Bone marrow (tissue), 2 donors: ENCODE measurements at regions not wholly inside any gene's neighbourhood (a gene's known extent, or its start where the extent isn't known, plus 50 kb on each side); places are given as distances from the start of the nearest gene placed in this dataset.

Experiments used
- DNase-seq, 2 donors: peaks; one replicate each; lab custom pipeline; 2025; lab: John Stamatoyannopoulos, UW

DNA sequence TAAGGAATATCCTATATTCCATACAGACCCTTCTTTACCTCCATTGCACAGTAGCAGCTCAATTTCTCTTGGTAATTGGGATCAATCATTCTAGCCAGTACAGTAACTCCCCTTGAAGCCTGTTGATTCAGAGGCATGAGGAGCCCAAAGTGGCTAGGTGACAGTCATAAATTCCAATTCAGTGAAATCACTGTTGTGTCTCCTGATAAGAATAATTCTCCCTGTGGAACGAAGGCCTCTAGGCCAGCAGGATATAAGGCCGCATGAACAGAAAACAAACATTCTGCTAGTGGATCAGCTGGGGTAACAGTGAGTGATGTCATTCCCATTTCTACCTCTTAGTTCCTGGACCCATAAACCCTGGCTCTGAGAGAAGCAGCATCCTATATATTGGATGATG lies 696.3 kb downstream of the NR2F2 start:
- DNase-seq = no peak

DNA sequence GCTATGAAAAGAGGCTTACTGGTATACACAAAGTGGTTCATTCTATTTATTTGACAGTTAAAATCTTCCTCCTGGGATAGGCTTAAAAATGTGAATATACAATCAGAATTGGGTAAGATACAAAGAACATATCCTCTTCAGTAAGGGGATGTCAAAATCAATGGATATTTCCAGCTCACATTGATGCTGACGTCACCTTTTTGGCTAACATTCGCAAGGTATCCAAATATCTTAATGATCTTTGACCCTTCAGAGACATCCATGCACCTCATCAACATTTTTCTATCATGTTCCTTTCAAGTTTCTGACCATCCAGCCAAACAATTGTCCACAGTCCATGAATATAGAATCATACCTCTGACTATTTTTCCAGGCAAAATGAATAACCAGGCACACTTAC lies 697.3 kb downstream of the NR2F2 start:
- DNase-seq = no peak

DNA sequence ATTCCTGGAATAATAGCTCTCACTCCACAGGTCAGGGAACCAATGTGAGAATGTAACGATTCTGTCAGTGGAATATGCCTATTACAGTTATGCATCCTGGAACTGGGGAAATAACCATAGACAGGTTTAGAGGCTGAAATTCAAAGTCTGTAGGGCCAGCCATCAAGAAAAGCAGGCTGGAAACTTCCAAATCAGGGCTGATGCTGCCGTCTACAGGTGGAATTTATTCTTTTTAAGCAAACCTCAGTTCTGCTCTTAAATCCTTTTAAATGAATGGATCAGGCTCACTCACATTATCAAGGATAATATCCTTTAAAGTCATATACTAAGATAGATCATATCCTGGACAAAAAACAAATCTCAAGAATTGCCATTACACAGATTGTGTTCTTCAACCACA lies 699.8 kb downstream of the NR2F2 start:
- DNase-seq = no peak

DNA sequence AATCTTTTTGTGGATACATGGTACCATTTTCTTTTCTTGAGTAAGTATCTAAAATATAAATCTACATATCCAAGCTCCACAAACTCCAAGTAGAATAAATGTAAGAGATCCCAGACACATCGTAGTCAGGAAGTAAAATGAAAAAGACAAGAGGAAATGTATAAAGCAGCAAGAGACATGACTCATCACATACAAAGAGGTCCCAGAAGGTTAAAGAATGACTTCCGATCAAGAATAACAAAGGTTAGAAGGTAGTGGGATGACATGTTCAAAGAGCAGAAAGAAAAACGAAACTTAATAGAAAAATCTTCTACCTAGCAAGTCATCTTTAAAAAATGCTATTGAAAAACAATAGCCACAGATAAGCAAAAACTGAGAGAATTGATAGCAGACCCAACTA lies 705.8 kb downstream of the NR2F2 start:
- DNase-seq = no peak

DNA sequence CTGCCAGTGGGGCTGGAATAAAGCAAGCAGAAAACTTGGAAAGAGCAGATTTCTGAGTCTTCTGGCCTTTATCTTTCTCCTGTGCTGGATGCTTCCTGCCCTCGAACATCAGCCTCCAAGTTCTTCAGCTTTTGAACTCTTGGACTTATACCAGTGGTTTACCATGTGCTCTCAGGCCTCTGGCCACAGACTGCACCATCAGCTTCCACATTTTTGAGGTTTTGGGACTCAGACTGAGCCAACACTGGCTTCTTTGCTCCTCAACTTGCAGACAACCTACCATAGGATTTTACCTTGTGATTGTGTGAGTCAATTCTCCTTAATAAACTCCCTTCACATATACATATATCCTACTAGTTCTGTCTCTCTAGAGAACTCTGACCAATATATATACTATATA lies 706.6 kb downstream of the NR2F2 start:
- DNase-seq = no peak

DNA sequence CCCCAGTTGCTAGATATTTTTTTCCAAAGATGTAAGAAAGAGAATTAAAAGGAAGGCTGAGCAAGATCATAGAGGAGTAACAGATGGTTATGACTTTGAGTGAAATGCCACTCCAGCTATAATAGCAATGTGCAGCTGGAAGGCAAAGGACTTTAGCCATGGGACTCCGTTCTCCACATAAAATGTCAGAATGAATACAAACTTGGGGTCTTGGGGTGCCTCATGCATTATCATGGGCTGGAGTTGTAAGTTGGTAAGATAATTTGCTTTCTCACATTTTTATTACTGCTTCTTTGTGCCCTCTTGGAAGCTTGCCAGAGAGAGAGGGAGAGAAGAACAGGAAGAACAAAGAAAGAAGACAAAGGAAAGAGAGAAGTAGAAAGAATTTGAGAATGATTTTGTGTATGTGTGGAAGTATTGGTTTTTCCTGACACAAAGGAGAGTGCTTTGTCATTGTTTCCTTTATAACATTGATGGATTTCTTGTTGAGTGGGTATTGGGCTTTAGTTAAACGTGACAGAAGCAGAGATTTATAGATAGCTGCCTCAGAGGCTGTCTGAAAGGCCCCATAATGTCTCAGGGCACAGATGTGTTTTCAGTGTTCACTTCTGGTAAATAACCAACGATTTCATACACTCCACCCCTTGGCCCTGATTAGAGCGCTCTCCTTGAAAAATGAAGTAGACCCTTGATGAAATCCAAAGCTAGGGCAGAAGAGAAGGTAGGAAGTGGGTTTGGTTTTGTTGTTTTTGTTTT lies 715.3 kb downstream of the NR2F2 start:
- DNase-seq = no peak

DNA sequence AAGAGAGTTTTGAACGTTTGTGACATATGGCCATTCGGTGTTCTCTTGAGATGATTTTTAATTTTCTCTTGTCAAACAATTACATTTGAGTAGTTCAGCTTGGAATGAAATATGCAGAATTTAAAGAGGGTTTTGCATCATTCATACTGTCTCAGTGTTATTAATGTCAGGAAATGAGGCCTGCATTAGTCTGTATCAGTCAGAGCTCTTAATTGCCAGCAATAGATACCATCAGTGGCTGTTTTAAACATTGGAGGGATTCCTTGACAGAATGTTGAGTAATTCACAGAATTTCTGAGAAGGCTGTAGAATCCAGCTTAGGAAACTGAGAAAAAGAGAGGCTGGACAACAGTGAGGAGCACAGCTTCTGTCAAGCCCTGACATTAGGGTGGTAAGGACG lies 722.0 kb downstream of the NR2F2 start:
- DNase-seq = no peak

DNA sequence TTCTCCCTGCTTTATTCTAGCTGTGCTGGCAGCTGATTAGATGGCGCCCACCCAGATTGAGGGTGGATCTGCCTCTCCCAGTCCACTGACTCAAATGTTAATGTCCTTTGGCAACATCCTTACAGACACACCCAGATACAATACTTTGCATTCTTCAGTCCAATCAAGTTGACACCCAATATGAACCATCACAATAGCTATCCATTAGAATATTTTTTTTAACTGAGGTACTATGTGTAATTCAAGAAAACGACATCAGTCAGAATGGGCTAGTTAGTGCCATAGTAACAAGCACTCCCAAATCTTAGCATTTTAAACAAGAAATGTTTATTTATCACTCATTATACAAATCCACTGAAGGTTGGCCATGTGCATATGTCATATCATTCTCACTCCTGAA lies 723.1 kb downstream of the NR2F2 start:
- DNase-seq = no peak

DNA sequence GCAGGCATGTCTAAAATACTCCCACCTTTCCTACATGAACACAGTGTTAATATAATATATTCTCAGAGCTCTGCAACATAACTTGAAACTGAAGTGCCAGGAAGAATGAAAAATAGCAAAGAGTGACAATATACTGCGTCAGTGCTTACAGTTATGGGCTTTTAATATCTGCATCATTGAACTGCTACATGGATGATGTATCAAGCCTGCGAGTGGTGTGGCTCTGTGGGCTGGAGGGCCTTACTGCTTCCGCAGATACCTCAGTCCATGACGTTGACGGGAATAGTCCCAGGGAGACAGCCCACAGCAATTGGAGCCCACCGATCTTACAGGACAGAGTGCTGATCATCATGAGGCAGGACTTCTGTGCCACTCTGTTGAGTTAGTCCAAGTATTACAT lies 727.0 kb downstream of the NR2F2 start:
- DNase-seq = no peak

DNA sequence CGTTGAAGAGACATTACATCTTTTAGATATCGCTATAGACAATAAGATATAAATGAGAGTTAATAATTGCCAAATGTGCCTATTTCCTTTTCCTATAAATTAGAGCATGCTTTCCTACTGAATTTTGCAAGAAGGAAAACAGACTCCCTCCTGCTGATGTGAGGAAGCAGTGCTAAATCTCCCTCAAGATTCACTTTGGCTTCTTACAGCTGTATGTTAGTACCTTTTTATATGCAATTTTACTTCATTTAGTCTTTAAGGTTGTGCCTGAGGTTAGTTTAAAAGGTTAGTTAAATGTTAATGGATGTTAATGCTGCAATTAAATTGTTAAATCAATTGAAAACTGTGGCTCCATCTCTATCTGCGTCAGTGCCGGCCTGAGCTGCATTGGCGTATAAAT lies 728.8 kb downstream of the NR2F2 start:
- DNase-seq = no peak

DNA sequence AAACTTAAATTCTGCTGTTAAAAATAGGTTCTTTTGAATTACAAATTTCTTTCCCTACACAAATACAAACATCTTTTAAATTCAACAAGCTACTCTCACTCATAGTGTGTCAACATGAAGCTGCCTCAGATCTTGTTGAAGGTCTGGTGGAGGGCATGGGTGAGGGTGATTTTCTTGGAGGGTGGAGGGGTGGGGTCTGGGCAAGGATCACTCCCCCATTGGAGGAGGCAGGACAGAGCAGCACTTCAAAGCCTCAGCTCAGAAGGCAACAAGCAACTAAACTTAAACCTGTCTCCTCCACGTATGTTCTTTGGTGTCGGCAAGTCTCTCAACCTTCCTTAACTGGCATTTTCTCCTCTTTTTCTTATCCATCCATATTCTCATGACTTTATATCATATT lies 730.9 kb downstream of the NR2F2 start:
- no peak for DNase-seq

DNA sequence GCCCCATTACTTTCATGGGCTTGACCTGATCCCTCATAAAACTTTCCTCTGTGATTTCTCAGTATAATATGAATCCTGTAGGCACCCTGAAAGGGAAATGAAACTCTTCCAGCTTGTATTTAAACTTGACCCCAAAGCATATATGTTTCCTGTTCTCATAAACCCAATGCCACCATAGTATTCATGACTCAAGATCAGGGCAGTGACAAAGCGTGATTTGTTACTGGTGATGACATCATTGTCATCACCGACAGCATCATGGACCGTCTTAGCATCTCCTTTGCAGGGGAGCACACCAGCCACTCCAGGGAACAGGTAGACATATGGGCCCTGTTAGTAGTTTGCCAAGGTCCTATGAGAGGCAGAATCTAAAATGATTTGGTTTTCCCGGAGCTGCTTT lies 741.2 kb downstream of the NR2F2 start:
- DNase-seq = no peak

DNA sequence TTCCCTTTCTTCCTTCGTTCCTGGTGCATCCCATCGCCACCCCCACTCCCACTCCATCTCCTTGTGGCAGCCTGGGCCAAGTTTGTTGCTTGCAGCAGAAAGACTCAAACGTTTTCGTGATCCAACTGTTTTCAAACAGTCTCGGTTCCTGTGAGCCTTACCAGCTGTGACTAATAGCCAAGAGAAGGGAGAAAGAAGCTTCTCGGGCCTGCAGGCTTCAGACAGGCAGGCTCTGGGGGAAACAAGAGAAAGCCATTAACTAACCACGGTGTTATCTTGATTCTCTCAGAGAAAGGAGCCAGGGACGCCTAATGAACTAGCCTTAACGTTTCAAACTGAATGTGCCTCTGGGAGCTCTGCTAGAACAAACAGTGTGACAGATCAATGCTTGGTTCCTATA lies 742.0 kb downstream of the NR2F2 start:
- no peak for DNase-seq

DNA sequence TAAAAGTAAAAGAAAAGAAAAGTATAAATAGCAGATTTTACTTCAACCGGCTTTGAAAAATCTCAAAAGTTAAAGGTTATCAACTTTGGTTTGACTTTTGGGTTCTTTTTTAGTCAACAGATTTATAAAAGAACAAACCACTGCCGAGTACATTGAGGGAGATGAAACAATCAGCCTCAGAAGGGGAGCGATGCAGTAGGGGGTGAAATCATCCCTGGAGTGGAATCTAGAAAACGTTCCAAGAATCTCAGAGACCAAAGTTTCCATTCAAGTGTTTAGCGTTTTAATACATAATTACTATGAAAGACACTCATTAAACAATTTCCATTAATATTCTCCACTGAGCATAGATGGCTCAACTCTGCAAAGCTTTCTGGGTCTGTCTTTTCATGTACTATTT lies 745.5 kb downstream of the NR2F2 start:
- no peak for DNase-seq

DNA sequence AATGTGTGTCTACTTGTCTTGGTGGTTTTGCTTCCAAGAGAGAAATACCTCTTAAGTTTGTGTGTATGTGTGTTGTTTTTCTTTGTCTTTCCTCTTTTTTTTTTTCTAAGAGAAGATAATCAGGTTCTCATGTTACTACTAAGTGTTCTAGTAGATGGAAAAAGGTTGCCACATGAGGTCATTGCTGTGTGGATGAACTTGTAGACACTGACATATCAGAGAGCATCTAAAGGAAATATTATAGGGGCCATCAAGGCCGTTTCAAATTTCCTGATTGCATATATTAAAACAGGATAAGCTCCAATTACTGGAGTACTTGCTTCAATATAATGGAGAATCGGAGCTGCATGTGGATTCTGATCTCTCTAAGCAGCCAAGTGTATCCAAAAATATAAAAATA lies 747.5 kb downstream of the NR2F2 start:
- no peak for DNase-seq

DNA sequence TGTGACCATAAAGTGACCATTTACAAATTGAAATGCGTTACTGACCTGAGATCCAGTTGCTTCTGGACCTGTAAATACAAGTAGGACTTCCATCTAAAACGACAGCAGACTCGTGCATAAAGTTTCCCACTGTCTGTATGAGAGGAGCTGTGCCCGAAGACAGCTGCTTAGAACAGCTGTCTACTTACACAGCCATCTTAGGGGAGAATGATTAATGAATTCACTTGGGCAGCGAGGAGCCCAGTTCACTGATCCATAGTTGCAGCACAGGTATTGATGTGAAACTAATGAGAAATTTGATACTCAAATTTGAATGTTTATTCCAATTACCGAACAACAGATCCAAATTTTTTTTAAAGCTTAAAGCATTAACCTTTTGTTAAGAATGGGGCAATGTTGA lies 748.1 kb downstream of the NR2F2 start:
- DNase-seq = no peak

DNA sequence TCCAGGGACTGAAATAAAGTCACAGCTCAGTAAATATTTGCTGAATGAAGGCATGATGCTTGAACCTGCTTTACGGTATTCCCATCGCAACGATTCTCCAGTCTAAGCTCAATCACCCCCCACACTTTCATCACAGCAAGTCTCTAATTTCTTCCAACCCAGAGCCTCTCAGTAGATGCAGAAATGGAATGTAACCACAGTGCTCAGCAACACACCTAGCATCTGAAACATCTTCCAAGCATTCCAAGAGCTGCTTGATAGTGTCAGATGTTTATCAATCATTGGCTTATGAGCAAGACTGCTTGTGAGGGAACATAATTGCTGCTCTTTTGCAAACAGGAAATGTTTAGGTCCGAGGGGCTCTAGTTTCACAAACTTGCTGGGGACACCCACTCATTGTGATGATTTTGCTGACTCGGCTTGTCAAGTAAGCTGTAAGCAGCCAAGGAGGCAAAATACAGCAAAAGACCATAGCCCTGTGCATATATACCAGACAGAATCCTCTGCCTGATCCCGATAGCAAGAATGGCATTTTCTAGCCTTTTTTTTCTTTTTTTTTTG lies 751.2 kb downstream of the NR2F2 start:
- DNase-seq = no peak

DNA sequence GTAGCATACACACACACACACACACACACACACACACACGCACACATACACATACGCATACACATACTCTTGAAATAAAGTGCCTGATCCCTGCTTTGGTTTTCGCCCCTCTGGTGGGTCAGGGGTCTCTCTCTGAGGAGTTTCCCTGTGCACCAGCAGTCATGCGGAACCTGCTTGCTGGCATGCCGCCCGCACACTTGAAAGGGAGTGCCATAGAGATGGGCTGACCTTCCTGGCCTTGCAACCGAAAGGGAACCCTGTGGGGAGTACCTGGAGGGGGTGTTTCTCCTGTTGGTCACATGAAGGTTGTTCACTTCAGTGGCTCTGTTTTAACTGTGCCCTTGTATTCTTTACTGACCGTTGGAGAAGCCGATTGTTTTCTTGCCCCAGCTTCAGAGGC lies 752.3 kb downstream of the NR2F2 start:
- no peak for DNase-seq

DNA sequence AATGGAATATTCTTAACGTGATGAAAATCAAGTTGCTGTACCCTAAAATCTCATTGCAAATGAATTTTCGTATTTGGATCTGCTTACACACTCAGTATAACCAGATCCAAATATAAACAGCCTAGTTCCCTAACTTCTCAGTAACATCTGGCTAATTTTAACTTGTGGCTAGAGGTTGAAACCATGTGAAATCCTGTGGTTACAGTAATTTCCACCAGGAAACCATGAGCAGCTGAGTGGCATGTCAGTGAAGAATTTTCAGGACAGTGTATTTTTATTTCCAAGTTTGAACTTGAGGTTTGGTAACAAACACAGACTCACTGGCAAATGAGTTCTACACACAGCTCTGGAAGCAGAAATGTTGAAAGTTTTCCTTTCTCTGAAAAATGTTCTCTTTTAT lies 754.1 kb downstream of the NR2F2 start:
- no peak for DNase-seq

DNA sequence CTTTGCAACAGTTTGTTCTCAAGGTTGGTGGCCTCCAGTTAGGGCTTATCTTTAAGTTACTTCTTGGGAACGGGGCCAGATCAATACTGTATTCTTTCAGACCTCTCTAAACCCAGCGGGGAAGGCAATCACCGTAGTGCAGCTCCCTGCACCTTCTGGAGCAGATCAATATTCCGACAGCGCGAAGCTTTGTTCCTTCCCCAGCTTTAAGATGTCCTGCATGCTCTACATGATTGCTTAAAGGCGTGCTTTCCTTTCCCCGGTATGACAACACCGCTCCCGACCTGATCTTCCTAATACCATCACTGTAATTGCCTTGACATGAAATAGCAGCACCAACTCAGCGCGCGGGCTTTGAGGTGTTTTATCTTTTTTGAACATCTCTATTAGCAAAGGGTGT lies 755.2 kb downstream of the NR2F2 start:
- no peak for DNase-seq

DNA sequence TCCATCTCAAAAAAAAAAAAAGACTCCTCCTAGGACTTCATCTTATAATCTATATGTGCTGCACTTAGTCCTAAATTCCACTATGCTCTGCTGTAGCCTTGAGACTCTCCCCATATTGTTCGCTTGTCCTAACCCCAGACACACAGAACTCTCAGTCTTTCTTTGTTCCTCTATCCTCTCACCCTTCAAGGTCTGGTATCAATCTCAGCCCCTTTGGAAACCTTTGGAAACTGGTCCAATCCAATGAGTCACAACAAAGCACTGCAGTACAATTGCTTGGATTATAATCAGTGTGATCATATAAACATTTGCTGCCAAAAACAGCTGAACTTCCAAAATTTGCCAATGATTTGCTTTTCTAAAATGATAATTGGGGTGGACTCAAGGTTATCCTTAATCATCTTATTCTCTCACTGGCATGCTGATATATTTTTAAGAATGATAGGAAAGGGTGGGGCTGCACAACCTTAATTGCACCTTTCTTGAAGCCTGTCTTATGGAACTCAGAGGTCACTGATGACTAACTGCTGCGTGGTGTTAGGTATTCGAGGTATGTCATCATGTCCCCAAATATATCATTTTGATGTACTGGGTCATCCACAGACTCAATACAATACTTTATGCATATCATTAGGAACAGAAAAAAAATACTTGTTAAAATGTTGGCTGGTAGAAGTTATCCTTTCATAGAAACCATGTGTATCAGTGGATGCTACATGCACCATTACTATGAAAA lies 756.7 kb downstream of the NR2F2 start:
- DNase-seq = no peak

DNA sequence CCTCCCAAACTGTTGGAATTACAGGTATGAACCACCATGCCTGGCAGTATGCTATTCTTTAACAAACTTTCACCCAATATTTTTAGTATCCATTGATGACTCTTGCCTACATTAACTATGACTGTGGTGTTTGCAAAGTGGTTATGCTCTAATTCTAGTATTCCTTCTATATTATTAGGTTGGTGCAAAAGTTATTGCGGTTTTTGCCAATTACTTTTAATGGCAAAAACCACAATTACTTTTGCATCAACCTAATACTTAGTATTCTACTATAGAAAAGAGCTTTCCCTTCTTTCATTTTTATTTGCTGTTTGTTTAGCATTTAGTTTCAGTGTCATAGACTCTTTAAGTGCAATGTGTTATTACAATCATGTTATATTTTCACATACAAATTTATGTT lies 760.6 kb downstream of the NR2F2 start:
- no peak for DNase-seq

DNA sequence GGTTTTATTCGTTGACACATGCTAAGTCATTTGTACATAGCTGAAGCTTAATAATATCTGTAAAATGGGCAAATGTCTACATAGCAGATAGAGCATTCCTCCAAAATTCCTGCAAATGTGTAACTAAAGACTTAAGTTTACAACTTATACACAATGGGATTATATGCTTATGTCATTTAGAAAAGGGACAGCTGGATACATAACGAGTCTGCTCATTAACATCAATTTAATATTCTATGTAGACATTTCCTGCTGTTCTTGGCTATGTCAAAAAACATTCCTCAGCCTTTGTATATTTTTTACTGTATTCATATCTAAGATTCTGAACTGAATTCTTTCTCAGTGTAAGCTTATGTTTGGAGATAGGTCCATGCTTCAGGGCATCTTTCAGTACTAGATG lies 762.2 kb downstream of the NR2F2 start:
- no peak for DNase-seq
